Renal cortical epithelial cell (primary cell): ENCODE measurements at regions not wholly inside any gene's neighbourhood (a gene's known extent, or its start where the extent isn't known, plus 50 kb on each side); places are given as distances from the start of the nearest gene placed in this dataset.

Source experiments
- DNase-seq: peaks from one replicate; pipeline ENCODE4 v3.0.0-alpha.2; 2011; ENCODE audit warnings: low read depth

- peak; percentile 50 for DNase-seq
These were observed 307.7 kb upstream of the NFE2L3 start for GRCh38 chr7:25844102-25844870.

GRCh38 chr7:25845464-25845863, 306.5 kb upstream of the NFE2L3 start:
- no peak for DNase-seq

- DNase-seq = peak; percentile 84
These were observed 305.3 kb upstream of the NFE2L3 start for GRCh38 chr7:25846722-25847121.

GRCh38 chr7:25847336-25848070, 304.5 kb upstream of the NFE2L3 start:
- DNase-seq = peak; percentile 71

GRCh38 chr7:25849500-25850184, 302.4 kb upstream of the NFE2L3 start:
- DNase-seq = peak; percentile 93

GRCh38 chr7:25850216-25850615, 301.8 kb upstream of the NFE2L3 start:
- DNase-seq = no peak

- no peak for DNase-seq
These were observed 301.3 kb upstream of the NFE2L3 start for GRCh38 chr7:25850735-25851134.

- peak; percentile 72 for DNase-seq
These were observed 300.4 kb upstream of the NFE2L3 start for GRCh38 chr7:25851332-25852210.

- no peak for DNase-seq
These were observed 299.6 kb upstream of the NFE2L3 start for GRCh38 chr7:25852211-25852938.

- no peak for DNase-seq
These were observed 299.1 kb upstream of the NFE2L3 start for GRCh38 chr7:25852939-25853271.

- DNase-seq = no peak
These were observed 298.7 kb upstream of the NFE2L3 start for GRCh38 chr7:25853314-25853713.

- no peak for DNase-seq
These were observed 297.9 kb upstream of the NFE2L3 start for GRCh38 chr7:25854059-25854458.

GRCh38 chr7:25854608-25855497, 297.1 kb upstream of the NFE2L3 start:
- DNase-seq = peak; percentile 100

GRCh38 chr7:25855854-25856782, 295.9 kb upstream of the NFE2L3 start:
- no peak for DNase-seq

GRCh38 chr7:25857376-25858067, 294.5 kb upstream of the NFE2L3 start:
- DNase-seq = peak; percentile 93

GRCh38 chr7:25858200-25858524, 293.8 kb upstream of the NFE2L3 start:
- no peak for DNase-seq

GRCh38 chr7:25858525-25859411, 293.2 kb upstream of the NFE2L3 start:
- DNase-seq = no peak
